Activated CD4-positive, CD25-positive, alpha-beta regulatory T cell (primary cell): ENCODE measurements at regions not wholly inside any gene's neighbourhood (a gene's known extent, or its start where the extent isn't known, plus 50 kb on each side); places are given as distances from the start of the nearest gene placed in this dataset.

Experiments
- DNase-seq, 4 experiments: peaks; one replicate each; lab custom pipeline; 2025; lab: John Stamatoyannopoulos, UW

GRCh38 chr14:71287567-71287966, 380.3 kb downstream of the PCNX1 start:
- no peak for DNase-seq

GRCh38 chr14:71289536-71289935, 382.3 kb downstream of the PCNX1 start:
- no peak for DNase-seq

- DNase-seq = no peak
Measured at GRCh38 chr14:71290301-71290700, 383.0 kb downstream of the PCNX1 start.

GRCh38 chr14:71290960-71291466, 383.8 kb downstream of the PCNX1 start:
- no peak for DNase-seq

GRCh38 chr14:71296184-71296583, 388.9 kb downstream of the PCNX1 start:
- no peak for DNase-seq

- DNase-seq = no peak
Measured at GRCh38 chr14:71300566-71301330, 393.5 kb downstream of the PCNX1 start.

GRCh38 chr14:71301611-71302010, 394.4 kb downstream of the PCNX1 start:
- no peak for DNase-seq

GRCh38 chr14:71304690-71305089, 397.4 kb downstream of the PCNX1 start:
- DNase-seq = no peak

- DNase-seq = no peak
Measured at GRCh38 chr14:71308671-71309070, 401.4 kb downstream of the PCNX1 start.

GRCh38 chr14:71309756-71310155, 402.5 kb downstream of the PCNX1 start:
- no peak for DNase-seq

GRCh38 chr14:71311061-71311460, 403.8 kb downstream of the PCNX1 start:
- DNase-seq = no peak

GRCh38 chr14:71314717-71315116, 407.5 kb downstream of the PCNX1 start:
- DNase-seq = no peak

- no peak for DNase-seq
Measured at GRCh38 chr14:71317385-71318096, 410.3 kb downstream of the PCNX1 start.

- DNase-seq = no peak
Measured at GRCh38 chr14:71318097-71318459, 410.8 kb downstream of the PCNX1 start.

- no peak for DNase-seq
Measured at GRCh38 chr14:71319666-71320065, 412.4 kb downstream of the PCNX1 start.

GRCh38 chr14:71320107-71320733, 413.0 kb downstream of the PCNX1 start, which contains the start of gene SIPA1L1:
SIPA1L1 (plus strand) TSS chr14:71320476.
- DNase-seq = peak; percentile 92 to 96 (median 94)

GRCh38 chr14:71320734-71321573, 413.7 kb downstream of the PCNX1 start:
- DNase-seq = peak; percentile 41 to 55 (median 52)

- DNase-seq = no peak
Measured at GRCh38 chr14:71321574-71322315, 414.5 kb downstream of the PCNX1 start.

GRCh38 chr14:71322655-71323250, 415.5 kb downstream of the PCNX1 start:
- DNase-seq = no peak

GRCh38 chr14:71324767-71325272, 417.6 kb downstream of the PCNX1 start:
- DNase-seq = no peak
